SK-N-SH (cell line): ENCODE measurements at regions not wholly inside any gene's neighbourhood (a gene's known extent, or its start where the extent isn't known, plus 50 kb on each side); places are given as distances from the start of the nearest gene placed in this dataset.

Experiments
- CTCF ChIA-PET: fragments of 300-600, 350-600 bp; formaldehyde crosslinking; extraction: SDS; loops from one replicate; lab custom pipeline; 2021; lab: Yijun Ruan, JAX
- POLR2A ChIA-PET: fragments of 350-600 bp; sonication (Branson Sonifier 250); formaldehyde crosslinking; extraction: SDS; loops from one replicate; lab custom pipeline; 2020; ENCODE audit warnings: antibody characterized with exemption, inconsistent platforms; lab: Yijun Ruan, JAX
- DNase-seq: peaks from one replicate; pipeline ENCODE4 v3.0.0; 2012
- H2AFZ ChIP-seq: fragments of 200-600 bp; sonication (generic); 2 replicates; pipeline ENCODE4 v1.8.1; 2016; ENCODE audit warnings: antibody characterized with exemption, mild to moderate bottlenecking, low read depth
- H3F3A ChIP-seq: fragments of 200-600 bp; sonication (generic); replicated peaks from 2 replicates; pipeline ENCODE3; 2016; ENCODE audit warnings: antibody characterized with exemption, mild to moderate bottlenecking; ENCODE audit not compliant: insufficient read depth
- H3K27ac ChIP-seq, 2 experiments: fragments of 200-500 bp in 1 of 2; fragments of 200-600 bp in 1 of 2; sonication (Bioruptor generic) in 1 of 2; sonication (generic), shearing (Covaris generic) in 1 of 2; 2 replicates each; pipeline versions ENCODE4 v1.5.1 to v1.6.1; 2014 to 2016; ENCODE audit warnings: low read depth in 2 of 2, inconsistent platforms in 1 of 2, low read length in 1 of 2, mild to moderate bottlenecking in 1 of 2, mixed read lengths in 1 of 2
- H3K27me3 ChIP-seq: fragments of 200-600 bp; sonication (generic), shearing (Covaris generic); 2 replicates; pipeline ENCODE4 v1.6.1; 2016; ENCODE audit warnings: mixed run types; ENCODE audit not compliant: insufficient read depth
- H3K36me3 ChIP-seq, 2 experiments: fragments of 200-500 bp in 1 of 2; fragments of 200-600 bp in 1 of 2; sonication (Bioruptor generic) in 1 of 2; sonication (generic) in 1 of 2; replicated peaks in 1 of 2; 2 replicates each; pipeline versions ENCODE3 to v1.5.1; 2014 to 2016; ENCODE audit warnings: low read length in 1 of 2, mild to moderate bottlenecking in 1 of 2; ENCODE audit not compliant: insufficient read depth in 2 of 2, control insufficient read depth in 1 of 2
- H3K4me1 ChIP-seq, 2 experiments: fragments of 200-500 bp in 1 of 2; fragments of 200-600 bp in 1 of 2; sonication (Bioruptor generic) in 1 of 2; sonication (generic), shearing (Covaris generic) in 1 of 2; 2 replicates each; pipeline versions ENCODE4 v1.5.1 to v1.6.1; 2014 to 2016; ENCODE audit warnings: low read depth in 1 of 2, low read length in 1 of 2, mixed run types in 1 of 2; ENCODE audit not compliant: insufficient read depth in 2 of 2, control insufficient read depth in 1 of 2
- H3K4me2 ChIP-seq: fragments of 200-600 bp; sonication (generic), shearing (Covaris generic); 2 replicates; pipeline ENCODE4 v1.6.1; 2017; ENCODE audit warnings: mixed run types
- H3K4me3 ChIP-seq, 2 experiments: fragments of 200-500 bp in 1 of 2; fragments of 200-600 bp in 1 of 2; sonication (Bioruptor generic) in 1 of 2; sonication (generic), shearing (Covaris generic) in 1 of 2; 2 replicates each; pipeline versions ENCODE4 v1.5.1 to v1.8.1; 2014 to 2016; ENCODE audit warnings: low read depth in 2 of 2, inconsistent platforms in 1 of 2, low read length in 1 of 2, mild to moderate bottlenecking in 1 of 2, mixed read lengths in 1 of 2, moderate library complexity in 1 of 2
- H3K79me2 ChIP-seq: fragments of 200-600 bp; sonication (generic); 2 replicates; pipeline ENCODE4 v1.8.1; 2017; ENCODE audit warnings: mild to moderate bottlenecking; ENCODE audit not compliant: insufficient read depth
- H3K9ac ChIP-seq: fragments of 200-600 bp; sonication (generic); 2 replicates; pipeline ENCODE4 v1.6.1; 2017; ENCODE audit warnings: mixed run types
- H3K9me2 ChIP-seq: fragments of 200-600 bp; sonication (generic); 2 replicates; pipeline ENCODE4 v1.6.1; 2017; ENCODE audit warnings: mixed run types
- H3K9me3 ChIP-seq: fragments of 200-600 bp; sonication (generic); 2 replicates; pipeline ENCODE4 v1.6.1; 2017; ENCODE audit warnings: mixed run types, mild to moderate bottlenecking, moderate library complexity
- H4K20me1 ChIP-seq: fragments of 200-600 bp; sonication (generic); 2 replicates; pipeline ENCODE4 v1.6.1; 2017; ENCODE audit warnings: mild to moderate bottlenecking, mixed run types; ENCODE audit not compliant: insufficient read depth
- CTCF ChIP-seq: fragments of 200-600 bp; sonication (generic); IDR thresholded peaks from 2 replicates; pipeline ENCODE4 v1.6.1; 2017; ENCODE audit warnings: antibody characterized with exemption, mild to moderate bottlenecking, moderate library complexity
- ELF1 ChIP-seq: IDR thresholded peaks from 2 replicates; pipeline ENCODE4 v1.4.0; 2012
- FOSL2 ChIP-seq: IDR thresholded peaks from 2 replicates; pipeline ENCODE4 v1.4.0; 2012; ENCODE audit warnings: low read depth, mild to moderate bottlenecking, moderate library complexity, borderline replicate concordance
- FOXM1 ChIP-seq: IDR thresholded peaks from 2 replicates; pipeline ENCODE4 v1.4.0; 2012; ENCODE audit warnings: low read depth, mild to moderate bottlenecking
- GATA2 ChIP-seq: sonication (generic); formaldehyde crosslinking; IDR thresholded peaks from 2 replicates; pipeline ENCODE4 v1.5.0; 2020; ENCODE audit warnings: mild to moderate bottlenecking, missing genetic modification reagents
- JUND ChIP-seq: IDR thresholded peaks from 2 replicates; pipeline ENCODE4 v1.4.0; 2012
- MAX ChIP-seq: IDR thresholded peaks from 2 replicates; pipeline ENCODE4 v1.4.0; 2012; ENCODE audit warnings: low read depth
- MEF2A ChIP-seq: IDR thresholded peaks from 2 replicates; pipeline ENCODE4 v1.4.0; 2012; ENCODE audit warnings: low read depth, borderline replicate concordance
- MXI1 ChIP-seq: IDR thresholded peaks from 2 replicates; pipeline ENCODE4 v1.6.1; 2012; ENCODE audit warnings: mild to moderate bottlenecking, low read depth, low read length, improper control_type of control experiment
- POLR2AphosphoS5 ChIP-seq: IDR thresholded peaks from 2 replicates; pipeline ENCODE4 v1.6.1; 2012; ENCODE audit warnings: low read depth, low read length
- RCOR1 ChIP-seq: fragments of 150-350 bp; IDR thresholded peaks from 2 replicates; pipeline ENCODE4 v1.6.1; 2017; ENCODE audit warnings: antibody characterized with exemption, low read length
- RFX5 ChIP-seq: IDR thresholded peaks from 2 replicates; pipeline ENCODE4 v1.6.1; 2012; ENCODE audit warnings: mild to moderate bottlenecking, improper control_type of control experiment, low read length
- RXRA ChIP-seq: IDR thresholded peaks from 2 replicates; pipeline ENCODE4 v1.4.0; 2012; ENCODE audit warnings: low read depth, mild to moderate bottlenecking, borderline replicate concordance
- SIN3A ChIP-seq: IDR thresholded peaks from 2 replicates; pipeline ENCODE4 v1.6.1; 2012; ENCODE audit warnings: low read depth, mild to moderate bottlenecking, low read length, moderate library complexity, borderline replicate concordance
- TAF1 ChIP-seq: IDR thresholded peaks from 2 replicates; pipeline ENCODE4 v1.6.1; 2012; ENCODE audit warnings: low read depth, mild to moderate bottlenecking, low read length, moderate library complexity, borderline replicate concordance
- TEAD4 ChIP-seq: IDR thresholded peaks from 2 replicates; pipeline ENCODE4 v1.4.0; 2012; ENCODE audit warnings: mild to moderate bottlenecking, borderline replicate concordance; ENCODE audit not compliant: insufficient read depth
- USF1 ChIP-seq: IDR thresholded peaks from 2 replicates; pipeline ENCODE4 v1.4.0; 2012; ENCODE audit warnings: low read depth, borderline replicate concordance
- USF2 ChIP-seq: fragments of 150-350 bp; IDR thresholded peaks from 2 replicates; pipeline ENCODE4 v1.6.1; 2017; ENCODE audit warnings: antibody characterized with exemption, low read length, low read depth, borderline replicate concordance
- ZBTB33 ChIP-seq: IDR thresholded peaks from 2 replicates; pipeline ENCODE4 v1.4.0; 2012; ENCODE audit warnings: low read depth, borderline replicate concordance
- WGBS: methylation state at CpG from one replicate; pipeline ENCODE4 v1.1.6; 2017; ENCODE audit warnings: low lambda C conversion rate; 5-methylcytosine and 5-hydroxymethylcytosine counted together

- H3K4me3 ChIP-seq: no peak overlapping the region
- H4K20me1 ChIP-seq: no peaks in the 10 kb centered on the region
- H3K36me3 ChIP-seq: no peaks in the 10 kb centered on the region
- peaks cover 0 to 12% of the 10 kb centered on the region in 2 experiments; a peak in 2 of 4 replicates for H3K4me1 ChIP-seq
- POLR2A ChIA-PET: interaction anchor here (1.1 kb wide), 1 partner anchor 34 kb away, joined by 3 read pairs; no protein-coding TSS in a partner anchor
- no peaks in the 10 kb centered on the region for H3K79me2 ChIP-seq
- TF ChIP-seq RFX5 (no peak), GATA2 (no peak), MXI1 (no peak), MEF2A (no peak), POLR2AphosphoS5 (no peak), SIN3A (no peak), USF2 (no peak)
- WGBS: 49% methylated on average over 4 of the region's 4 CpGs
- no peak overlapping the region for H2AFZ ChIP-seq
- H3F3A ChIP-seq: no peaks in the 10 kb centered on the region
- CTCF ChIA-PET: interaction anchor here (0.8 to 2.4 kb wide), 3 partner anchors 11 to 928 kb away, joined by 3 to 6 read pairs (median 5); no protein-coding TSS in a partner anchor
- DNase-seq: no peak
- H3K9me3 ChIP-seq: no peaks in the 10 kb centered on the region
- peak overlapping the region in 1 of 2 experiments; percentile 86; a peak in 2 of 4 replicates for H3K27ac ChIP-seq
- no peak overlapping the region for H3K4me2 ChIP-seq
- H3K9ac ChIP-seq: no peak overlapping the region
- no peaks in the 10 kb centered on the region for H3K27me3 ChIP-seq
- no peaks in the 10 kb centered on the region for H3K9me2 ChIP-seq
Measured at GRCh38 chr6:164000276-164000675, 585.8 kb downstream of the QKI start.

- Histone ChIP-seq H3F3A (no peaks in the 10 kb centered on the region), H3K27ac (peak overlapping the region in 1 of 2 experiments; percentile 86; a peak in 2 of 4 replicates), H3K79me2 (no peaks in the 10 kb centered on the region), H3K9ac (no peak overlapping the region), H3K9me2 (no peaks in the 10 kb centered on the region), H3K4me1 (peaks cover 0 to 12% of the 10 kb centered on the region in 2 experiments; a peak in 2 of 4 replicates), H4K20me1 (no peaks in the 10 kb centered on the region), H3K9me3 (no peaks in the 10 kb centered on the region), H3K27me3 (no peaks in the 10 kb centered on the region), H3K4me2 (no peak overlapping the region), H3K36me3 (no peaks in the 10 kb centered on the region), H3K4me3 (no peak overlapping the region), H2AFZ (no peak overlapping the region)
- peak; percentile 42 for DNase-seq
- CTCF ChIA-PET: interaction anchor here (0.8 to 2.4 kb wide), 3 partner anchors 11 to 928 kb away, joined by 3 to 6 read pairs (median 5); no protein-coding TSS in a partner anchor
- POLR2A ChIA-PET: interaction anchor here (1.1 kb wide), 1 partner anchor 33 kb away, joined by 3 read pairs; no protein-coding TSS in a partner anchor
- WGBS: 16% methylated on average over 10 of the region's 10 CpGs
- TF ChIP-seq CTCF (no peak), TAF1 (no peak), FOSL2 (no peak), MAX (no peak), ELF1 (no peak), TEAD4 (no peak), ZBTB33 (no peak), RXRA (no peak), MXI1 (peak; percentile 69; the same call in 1 of the 2 replicates), USF1 (no peak), MEF2A (no peak), RCOR1 (peak; percentile 81; the same call in 1 of the 2 replicates), JUND (no peak), FOXM1 (no peak), POLR2AphosphoS5 (no peak), GATA2 (peak; percentile 75), USF2 (no peak)
Measured at GRCh38 chr6:163999475-164000125, 585.1 kb downstream of the QKI start.
